Right renal pelvis (tissue), 4 donors: ENCODE measurements at regions not wholly inside any gene's neighbourhood (a gene's known extent, or its start where the extent isn't known, plus 50 kb on each side); places are given as distances from the start of the nearest gene placed in this dataset.
"Not testable (repeated sequence)": the region's sequence is repeated elsewhere in the genome, so short reads cannot be mapped to it uniquely, and the experiment has no call there.

Experiments used
- DNase-seq, 4 donors: peaks; one replicate each; pipeline ENCODE4 v3.0.0-alpha.2; 2013; ENCODE audit warnings: low read depth in 4 of 4, low spot score in 3 of 4, missing footprints in 1 of 4

DNA sequence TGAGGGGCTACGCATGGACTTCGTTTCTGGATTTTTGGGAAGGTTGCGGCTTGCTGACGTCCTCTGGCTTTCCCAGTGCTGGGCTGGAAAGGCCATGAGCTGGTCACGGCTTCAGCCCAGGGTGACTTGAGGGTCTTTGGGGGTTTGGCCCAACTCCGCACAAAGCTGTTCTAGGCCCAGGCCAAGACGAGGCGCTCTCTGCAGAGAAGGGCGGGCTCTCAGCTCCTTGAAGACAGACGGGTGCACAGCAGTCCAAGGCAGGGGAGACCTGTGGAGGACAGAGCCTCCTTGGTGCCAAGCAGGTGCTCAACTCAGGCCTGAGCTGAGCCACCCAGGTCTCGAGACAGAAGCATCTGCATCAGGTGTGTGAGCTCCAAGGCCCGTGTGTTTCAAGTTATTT is 1003.7 kb downstream of the BRD1 start:
- DNase-seq = no peak

DNA sequence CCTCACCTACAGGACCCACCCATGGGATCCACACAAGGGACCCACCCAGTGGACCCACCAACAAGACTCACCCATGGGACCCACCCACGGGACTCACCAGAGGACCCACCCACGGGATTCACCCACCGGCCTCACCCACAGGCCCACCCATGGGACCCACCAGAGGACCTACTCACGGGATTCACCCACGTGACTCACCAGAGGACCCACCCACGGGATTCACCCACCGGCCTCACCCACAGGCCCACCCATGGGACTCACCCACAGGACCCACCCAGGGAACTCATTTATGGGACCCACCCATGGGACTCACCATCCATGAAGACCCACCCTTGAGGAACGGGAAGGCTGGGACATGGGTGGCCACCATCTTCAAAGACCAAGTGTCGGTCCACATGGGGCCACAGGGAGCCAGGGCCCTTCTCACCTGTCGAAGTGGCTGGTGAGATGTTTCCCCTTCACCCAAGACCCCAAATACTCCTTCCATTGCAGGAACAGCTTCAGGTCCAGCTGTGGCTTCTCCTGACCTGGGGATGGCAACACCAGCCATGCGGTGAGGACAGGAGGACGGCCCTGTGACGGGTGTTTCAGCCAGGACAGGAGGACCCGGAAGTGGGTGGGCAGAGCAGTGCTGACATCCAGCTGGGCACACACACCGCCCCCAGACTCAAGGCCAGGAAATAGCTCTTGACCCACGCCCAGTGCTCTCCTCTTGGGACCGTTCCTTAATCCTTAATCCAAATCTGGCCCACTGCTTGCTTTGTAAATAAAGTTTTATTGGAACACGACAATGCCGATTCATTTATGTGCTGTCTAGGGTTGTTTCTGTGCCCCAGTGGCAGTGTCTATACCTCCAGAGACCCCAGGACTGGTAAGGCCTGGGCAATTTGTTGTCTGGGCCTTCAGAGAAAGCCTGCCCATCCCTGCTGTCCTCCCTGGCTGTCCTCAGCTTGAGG is 1005.1 kb downstream of the BRD1 start:
- no peak for DNase-seq

- no peak for DNase-seq
Observed at GRCh38 chr22:48821727-48822126, 1005.9 kb downstream of the BRD1 start.

DNA sequence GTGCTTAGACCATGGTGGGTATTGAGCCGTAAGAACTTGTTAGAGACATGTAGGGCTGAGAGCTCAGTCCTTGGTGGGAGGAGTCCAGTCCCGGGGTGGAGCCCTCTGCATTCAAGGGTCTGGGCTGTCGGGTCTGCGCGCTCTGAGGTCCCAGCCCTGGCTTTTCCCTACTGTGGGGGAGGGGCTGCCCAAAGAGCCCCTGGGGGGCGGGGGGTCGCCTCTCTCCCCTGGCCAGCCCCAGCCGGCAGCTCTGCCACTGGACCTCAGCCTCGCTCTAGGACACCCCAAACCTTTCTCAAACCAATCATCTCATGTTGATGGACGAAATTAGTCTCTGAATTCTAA is 1006.4 kb downstream of the BRD1 start:
- DNase-seq = no peak

DNA sequence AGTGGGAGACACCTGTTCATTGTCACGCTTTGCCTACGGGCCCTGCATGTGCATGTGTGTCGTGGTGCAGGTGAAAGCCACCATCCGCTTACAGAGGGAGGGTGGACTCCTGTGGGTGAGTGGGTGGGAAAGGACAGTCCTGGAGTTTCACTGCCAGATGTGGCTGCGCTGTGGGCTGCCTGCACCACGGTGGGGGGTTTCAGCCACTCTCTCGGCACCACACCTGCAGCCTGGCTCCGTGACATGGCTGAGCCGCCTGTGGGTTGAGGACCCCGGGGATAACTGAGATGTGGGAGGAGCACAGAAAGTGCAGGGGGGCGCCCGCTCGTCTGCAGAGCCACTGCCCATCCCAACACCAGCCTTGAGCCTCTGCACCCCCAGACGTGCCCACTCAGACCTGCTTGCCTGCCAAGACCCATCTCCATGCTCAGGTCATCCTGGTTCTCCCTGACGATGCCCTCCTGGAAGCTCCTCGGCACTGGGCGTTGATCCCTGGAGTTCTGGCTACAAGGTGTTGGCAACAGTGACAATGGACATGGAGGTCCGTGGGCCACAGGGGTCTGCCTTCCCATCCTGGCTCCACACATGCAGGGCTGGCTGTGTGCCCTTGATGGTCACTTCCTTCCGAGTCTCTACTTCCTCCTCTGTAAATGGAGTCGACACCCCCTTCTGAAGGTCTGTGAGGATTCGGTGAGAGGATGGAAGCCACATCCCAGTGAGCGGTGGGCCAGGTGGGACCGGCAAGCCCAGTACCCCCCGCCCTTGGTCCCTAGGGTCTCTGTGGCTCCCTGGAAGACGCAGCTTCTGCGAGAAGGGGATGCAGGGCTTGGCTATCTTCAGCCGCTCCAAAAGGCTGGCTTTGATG is 1007.0 kb downstream of the BRD1 start:
- no peak for DNase-seq

GRCh38 chr22:48819961-48820360 is 1007.7 kb downstream of the BRD1 start:
- no peak for DNase-seq

DNA sequence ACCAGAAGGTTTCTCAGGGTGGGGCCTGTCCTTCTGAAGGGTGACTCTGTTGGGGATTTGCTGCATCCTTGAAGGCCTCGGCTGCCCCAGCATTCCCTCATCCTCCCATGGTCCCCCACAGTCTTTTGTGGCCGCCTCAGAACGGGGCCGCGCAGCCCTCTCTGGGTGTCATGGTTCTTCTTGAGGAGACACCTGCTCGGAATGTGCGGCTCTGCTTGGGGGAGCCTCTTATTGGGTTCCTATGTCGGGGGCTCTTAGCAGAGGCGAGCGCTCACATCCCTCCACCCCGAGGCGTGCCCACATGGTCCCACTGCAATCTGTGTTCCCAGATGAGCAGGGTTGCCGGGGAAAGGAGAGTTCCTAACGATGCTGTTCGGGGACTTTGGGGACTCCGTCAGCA is 1008.4 kb downstream of the BRD1 start:
- no peak for DNase-seq

GRCh38 chr22:48817491-48817890 is 1010.2 kb downstream of the BRD1 start:
- DNase-seq = not testable (repeated sequence)

DNA sequence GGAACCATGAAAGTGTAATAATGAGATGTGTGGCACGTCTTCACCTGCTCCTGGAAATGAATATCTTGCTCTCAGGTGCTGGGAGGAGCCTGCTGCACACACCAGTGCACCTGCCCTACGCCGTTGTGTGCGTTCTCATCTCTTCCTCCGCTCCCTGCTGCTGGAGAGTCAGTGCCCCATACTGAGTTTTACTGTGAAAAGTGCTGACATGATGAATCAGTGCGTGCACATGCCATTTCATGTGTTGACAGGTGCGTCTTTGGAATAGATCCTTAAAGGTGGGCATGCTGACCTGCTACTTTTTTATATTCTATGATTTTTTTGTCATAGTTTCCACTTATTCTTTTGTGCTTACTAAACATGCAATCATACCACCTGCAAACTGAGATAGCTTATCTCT is 1015.8 kb downstream of the BRD1 start:
- no peak for DNase-seq

GRCh38 chr22:48808038-48808960 is 1019.4 kb downstream of the BRD1 start:
- DNase-seq = no peak

DNA sequence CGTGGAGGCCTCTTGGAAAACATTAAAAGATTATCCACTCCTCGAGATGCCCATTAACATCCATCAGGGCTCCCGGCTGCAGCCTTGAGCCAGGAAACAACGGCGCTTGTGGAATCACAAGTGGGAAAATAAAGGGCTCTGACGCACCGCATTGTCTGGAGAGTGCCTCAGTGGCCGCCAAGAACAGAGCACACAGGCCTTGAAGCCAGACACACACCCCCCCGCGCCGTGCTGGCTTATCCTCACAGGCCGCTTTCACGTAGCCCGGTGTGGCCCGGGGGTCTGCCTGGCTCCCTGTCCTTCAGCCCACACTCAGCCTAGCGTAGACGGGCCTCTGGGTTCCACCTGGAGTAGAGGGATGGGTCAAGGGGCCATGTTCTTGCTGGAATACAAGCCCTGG is 1020.5 kb downstream of the BRD1 start:
- no peak for DNase-seq

DNA sequence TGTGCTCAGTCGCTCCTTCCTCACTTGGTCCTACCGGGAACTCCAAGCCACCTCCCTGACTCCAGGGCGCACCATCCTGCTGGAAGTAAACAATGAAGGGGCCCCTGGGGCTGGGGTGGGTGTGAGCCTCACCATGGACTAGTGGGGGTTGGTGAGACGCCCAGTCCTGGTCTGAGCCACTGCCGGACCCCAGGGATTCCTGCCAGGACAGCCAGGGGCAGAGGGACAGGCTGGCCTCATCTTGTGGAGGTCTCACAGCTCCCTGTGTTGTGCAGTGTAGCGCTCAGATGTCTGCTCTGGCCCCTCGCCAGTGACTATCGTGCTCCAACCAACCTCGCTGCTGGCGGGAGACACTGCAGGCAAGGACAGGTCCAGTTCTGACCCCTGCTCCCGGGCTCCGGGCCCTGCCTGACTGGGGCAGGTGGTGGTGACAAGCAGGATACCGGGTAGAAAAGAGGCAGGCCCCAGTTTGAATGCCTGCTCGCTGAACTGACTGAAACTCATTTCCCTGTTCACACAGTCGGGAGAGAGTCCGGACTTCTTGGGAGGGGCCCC is 1021.4 kb downstream of the BRD1 start:
- DNase-seq = no peak

GRCh38 chr22:48805516-48805915 is 1022.2 kb downstream of the BRD1 start:
- DNase-seq = no peak

DNA sequence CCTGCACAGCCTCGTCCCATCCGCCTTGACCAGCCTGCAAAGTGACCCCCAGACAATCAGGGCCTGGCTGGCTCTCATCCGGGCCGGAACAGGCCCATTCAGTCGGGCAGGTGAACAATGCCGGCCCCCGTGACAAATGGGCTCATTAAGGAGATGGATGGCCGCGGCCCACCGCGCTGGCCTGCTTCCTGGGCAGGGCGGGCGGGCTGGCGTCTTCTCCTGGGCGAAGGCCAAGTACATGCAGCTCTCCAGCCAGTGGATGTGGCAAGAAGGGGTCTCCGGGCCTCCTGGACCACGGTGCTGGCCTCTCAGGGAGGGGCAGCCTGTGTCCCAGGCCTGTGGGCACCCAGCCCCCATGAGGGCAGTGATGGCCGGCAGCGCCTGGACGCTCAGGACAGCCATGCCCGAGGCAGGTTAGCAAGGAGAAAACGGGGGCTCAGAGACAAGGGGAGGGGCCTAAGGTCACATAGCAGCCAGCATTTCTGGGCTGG is 1022.8 kb downstream of the BRD1 start:
- DNase-seq = no peak

DNA sequence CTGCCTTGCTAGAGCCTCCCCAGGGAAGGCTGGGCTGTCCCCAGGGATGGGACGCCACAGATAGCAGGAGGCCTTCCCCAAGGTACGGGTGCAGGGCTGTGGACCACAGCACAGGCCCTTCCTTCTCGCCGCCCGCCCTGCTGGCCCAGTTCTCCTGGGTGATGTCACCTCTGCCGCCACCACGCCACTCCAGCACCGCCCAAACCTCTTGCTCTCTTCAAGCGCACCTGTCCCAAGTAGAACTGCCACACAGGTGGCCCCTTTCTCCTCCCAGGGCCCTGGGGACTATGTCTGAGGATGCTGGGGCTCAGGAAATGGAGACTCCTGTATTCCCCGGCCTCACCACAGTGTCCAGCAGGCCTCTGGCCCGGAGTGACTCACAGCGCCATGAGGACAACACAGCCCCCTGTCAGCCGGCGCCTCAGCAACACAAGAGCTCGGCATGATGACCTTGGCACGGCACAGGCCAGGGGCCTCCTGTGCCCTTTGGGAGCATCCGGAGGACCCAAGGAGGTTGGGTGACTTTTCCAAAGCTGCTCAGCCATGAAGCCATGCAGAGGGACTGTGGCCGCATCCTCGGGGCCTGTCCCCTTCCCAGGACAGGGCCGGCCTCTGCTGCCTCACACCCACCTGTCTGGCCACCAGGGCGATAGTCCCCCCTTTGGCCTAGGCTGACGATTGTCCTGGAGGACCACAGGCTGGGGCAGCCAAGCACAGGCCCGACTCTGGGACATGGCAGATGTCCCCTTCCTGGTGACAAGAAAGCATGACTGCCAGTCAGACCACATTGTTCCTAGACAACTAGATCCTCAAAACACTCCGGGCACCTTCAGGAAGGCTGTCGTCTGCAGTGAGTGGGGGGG is 1023.5 kb downstream of the BRD1 start:
- no peak for DNase-seq

DNA sequence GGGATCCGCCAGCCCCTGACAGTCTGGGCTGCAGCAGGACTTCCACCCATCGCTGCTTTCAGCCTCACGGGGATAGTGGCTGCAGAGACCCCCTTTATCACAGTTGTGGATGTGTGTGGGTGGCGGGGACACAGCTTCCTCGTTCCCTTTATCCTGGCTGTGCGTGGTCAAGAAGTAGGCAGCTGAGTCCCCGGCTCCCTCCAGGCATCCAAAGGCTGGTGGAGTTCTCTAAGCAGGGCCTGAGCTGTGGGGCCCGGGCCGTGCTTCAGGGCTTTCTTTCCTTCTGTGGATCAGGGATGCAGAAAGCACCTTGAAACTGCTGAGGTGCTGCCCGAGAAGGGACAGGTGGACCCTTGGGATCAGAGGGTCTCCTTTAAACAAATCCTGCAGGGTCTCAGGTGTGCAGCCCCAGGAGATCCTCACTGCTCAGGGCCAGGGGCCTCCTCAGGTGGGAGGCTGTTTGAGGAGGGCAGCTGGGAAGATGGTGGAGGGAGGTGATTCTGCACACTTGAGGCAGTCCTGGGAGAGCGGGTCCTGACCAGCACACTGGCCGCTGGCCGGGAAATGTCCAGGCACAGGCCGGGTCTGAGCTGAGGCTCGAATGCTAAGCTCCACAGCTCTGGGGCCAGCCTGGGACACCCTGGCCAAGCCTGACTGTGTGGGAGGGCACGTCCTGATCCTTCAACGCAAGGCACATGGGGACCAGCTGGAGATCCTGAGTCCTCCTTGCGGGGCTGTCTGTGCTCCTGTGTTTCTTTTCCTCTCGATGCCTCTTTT is 1024.3 kb downstream of the BRD1 start:
- DNase-seq = no peak

GRCh38 chr22:48802576-48802975 is 1025.1 kb downstream of the BRD1 start:
- no peak for DNase-seq

DNA sequence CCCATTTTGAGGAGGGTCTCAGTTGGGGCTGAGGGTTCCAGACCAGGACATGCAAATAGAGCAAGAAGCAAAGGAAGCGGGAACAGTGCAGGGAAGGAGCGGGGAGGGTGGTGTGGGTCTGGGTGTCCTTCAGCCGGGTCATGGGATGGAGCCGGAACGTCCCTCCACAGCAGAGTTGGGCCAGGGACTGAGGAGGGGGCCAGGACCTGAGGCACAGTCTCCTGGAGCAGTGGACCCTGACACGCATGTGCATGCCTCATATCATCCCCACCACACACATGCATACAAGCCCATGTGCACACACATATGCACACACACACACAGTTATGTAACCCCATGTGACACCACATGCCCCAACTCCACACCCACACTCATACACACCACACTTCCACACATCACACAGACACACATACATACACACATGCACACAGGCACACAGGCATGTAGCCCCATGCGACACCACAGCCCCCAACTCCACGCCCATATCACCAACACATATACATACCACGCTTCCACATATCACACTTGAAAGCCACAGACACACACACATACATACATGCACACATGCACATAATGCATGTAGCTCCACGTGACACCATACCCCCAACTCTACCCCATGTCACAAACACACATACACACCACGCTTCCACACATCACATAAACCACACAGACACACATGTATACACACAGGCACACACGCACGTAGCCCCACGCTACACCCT is 1026.6 kb downstream of the BRD1 start:
- no peak for DNase-seq
